ENCODE measurements at regions not wholly inside any gene's neighbourhood (a gene's known extent, or its start where the extent isn't known, plus 50 kb on each side); places are given as distances from the start of the nearest gene placed in this dataset.

DNA sequence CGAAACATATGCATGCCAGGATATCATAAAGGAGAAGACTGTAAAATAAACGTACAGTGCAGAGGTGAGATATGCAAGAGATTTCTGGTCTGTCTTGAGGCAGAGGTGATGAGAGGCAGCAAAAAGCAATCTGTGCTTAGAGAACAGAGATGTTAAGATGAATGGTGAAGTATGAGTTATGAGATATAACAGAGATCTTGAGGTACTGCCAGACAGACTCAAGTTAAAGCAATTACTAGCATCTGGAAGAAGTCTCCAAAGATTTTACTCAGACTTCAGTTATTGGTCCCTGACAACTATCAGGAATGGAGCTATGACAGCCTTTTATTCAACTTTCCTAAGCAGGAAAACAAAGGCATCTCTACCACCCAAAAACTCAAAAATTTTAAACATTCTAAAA is 122.8 kb upstream of the DST start:
- in situ Hi-C loops (cut with MboI; ENCODE audit: low pct_unique_long_range_greater_than_20kb, low sequenced_read_pairs, unreplicated experiment), result loop anchor here (10.0 kb wide), 1 partner anchor 79 kb away; no protein-coding TSS in a partner anchor
- DNase-seq (ENCODE audit: low spot score), result no peak
- TF ChIP-seq, protein P1, sequence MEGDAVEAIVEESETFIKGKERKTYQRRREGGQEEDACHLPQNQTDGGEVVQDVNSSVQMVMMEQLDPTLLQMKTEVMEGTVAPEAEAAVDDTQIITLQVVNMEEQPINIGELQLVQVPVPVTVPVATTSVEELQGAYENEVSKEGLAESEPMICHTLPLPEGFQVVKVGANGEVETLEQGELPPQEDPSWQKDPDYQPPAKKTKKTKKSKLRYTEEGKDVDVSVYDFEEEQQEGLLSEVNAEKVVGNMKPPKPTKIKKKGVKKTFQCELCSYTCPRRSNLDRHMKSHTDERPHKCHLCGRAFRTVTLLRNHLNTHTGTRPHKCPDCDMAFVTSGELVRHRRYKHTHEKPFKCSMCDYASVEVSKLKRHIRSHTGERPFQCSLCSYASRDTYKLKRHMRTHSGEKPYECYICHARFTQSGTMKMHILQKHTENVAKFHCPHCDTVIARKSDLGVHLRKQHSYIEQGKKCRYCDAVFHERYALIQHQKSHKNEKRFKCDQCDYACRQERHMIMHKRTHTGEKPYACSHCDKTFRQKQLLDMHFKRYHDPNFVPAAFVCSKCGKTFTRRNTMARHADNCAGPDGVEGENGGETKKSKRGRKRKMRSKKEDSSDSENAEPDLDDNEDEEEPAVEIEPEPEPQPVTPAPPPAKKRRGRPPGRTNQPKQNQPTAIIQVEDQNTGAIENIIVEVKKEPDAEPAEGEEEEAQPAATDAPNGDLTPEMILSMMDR (IDR thresholded peaks at IDR 0.05; ENCODE audit: extremely low read depth, insufficient read depth, missing control alignments), result no peak

DNA sequence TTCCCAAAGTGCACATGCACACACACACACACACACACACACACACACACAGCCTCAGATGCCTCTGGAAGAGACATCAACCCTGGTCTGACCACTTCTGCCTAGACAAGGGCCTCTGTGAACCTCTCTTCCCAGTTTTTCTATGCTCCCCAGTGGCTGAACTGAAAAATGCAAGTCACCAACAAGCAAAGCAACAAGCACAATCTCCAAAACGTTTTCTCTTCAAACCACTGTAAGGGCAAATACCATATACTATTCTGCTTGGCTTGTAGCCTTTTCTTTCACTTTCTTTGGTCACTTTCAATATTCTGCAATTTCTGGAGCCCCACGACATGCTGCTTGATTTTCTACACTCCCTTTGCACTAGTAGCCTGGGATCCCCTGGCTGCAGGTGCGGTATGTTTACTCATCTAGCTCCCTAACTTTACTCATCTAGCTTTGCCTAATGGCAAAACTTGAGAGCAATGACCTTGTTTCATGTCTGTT is 121.4 kb upstream of the DST start:
- TF ChIP-seq, protein P1 (IDR thresholded peaks at IDR 0.05; ENCODE audit: extremely low read depth, insufficient read depth, missing control alignments), result peak; percentile 38
- in situ Hi-C loops (cut with MboI; ENCODE audit: low pct_unique_long_range_greater_than_20kb, low sequenced_read_pairs, unreplicated experiment), result loop anchor here (10.0 kb wide), 1 partner anchor 81 kb away; no protein-coding TSS in a partner anchor
- peak; percentile 34 for DNase-seq (ENCODE audit: low spot score)

DNA sequence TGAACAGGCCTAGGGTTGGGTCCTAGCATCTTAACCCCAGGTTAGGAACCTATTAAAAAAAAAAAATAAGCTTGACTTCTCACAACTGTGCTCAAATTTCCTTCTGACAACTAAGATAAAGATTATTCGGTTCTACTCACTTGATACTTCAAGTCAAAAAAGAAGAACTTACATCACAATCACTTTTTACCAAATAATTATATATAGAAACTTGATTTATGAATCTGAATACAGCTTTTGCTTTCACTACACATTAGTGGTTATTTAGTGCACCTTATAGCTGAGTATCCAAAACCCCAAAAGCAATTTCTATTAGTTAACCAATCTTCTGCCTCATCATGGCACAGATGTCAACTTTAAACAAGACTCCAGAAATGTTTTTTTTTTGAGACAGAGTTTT is 119.0 kb upstream of the DST start:
- no peak for DNase-seq (ENCODE audit: low spot score)
- in situ Hi-C loops (cut with MboI; ENCODE audit: low pct_unique_long_range_greater_than_20kb, low sequenced_read_pairs, unreplicated experiment), result loop anchor here (10.0 kb wide), 1 partner anchor 83 kb away; no protein-coding TSS in a partner anchor
- TF ChIP-seq, protein P1 (IDR thresholded peaks at IDR 0.05; ENCODE audit: extremely low read depth, insufficient read depth, missing control alignments), result no peak

DNA sequence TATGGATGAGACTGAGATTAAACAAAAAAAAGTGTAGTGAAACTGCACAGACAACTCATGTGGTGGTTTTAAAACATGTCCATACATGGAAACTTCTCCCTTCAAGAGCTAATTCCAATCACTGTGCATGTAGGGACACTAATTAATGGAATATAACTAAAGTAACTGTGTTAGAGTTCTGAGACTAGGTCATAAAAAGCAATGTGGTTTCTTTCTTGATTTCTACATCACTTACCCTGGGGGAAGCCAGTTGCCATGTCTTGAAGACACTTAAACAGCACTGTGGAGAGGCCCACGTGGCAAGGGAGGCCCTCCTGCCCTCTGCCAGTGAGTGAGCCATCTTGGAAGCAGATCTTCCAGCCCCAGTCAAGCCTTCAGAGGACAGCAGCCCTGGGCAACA is 118.2 kb upstream of the DST start:
- no peak for DNase-seq (ENCODE audit: low spot score)
- in situ Hi-C loops (cut with MboI; ENCODE audit: low pct_unique_long_range_greater_than_20kb, low sequenced_read_pairs, unreplicated experiment), result loop anchor here (10.0 kb wide), 1 partner anchor 84 kb away; no protein-coding TSS in a partner anchor
- TF ChIP-seq, protein P1 (IDR thresholded peaks at IDR 0.05; ENCODE audit: extremely low read depth, insufficient read depth, missing control alignments), result no peak

DNA sequence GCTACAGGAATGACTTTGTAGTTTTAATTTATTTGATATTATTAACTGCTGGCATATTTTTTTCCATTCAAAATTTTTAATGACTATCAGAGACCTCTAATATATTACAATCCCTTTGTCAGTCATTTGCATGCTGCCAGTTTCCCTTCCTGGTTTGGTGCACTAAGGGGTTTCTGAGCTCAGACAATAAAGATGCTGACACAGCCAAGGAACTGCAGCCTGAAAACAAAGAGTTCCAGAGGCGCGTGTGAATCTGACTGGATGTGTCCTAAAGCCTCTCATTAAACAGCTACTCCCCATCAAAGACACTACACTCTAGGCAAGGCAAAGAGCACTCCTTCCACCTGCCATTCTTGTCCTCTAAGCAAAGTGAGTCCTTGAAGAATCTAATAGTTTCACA is 116.8 kb upstream of the DST start:
- TF ChIP-seq, protein P1 (IDR thresholded peaks at IDR 0.05; ENCODE audit: extremely low read depth, insufficient read depth, missing control alignments), result no peak
- in situ Hi-C loops (cut with MboI; ENCODE audit: low pct_unique_long_range_greater_than_20kb, low sequenced_read_pairs, unreplicated experiment), result no loop called here
- no peak for DNase-seq (ENCODE audit: low spot score)

DNA sequence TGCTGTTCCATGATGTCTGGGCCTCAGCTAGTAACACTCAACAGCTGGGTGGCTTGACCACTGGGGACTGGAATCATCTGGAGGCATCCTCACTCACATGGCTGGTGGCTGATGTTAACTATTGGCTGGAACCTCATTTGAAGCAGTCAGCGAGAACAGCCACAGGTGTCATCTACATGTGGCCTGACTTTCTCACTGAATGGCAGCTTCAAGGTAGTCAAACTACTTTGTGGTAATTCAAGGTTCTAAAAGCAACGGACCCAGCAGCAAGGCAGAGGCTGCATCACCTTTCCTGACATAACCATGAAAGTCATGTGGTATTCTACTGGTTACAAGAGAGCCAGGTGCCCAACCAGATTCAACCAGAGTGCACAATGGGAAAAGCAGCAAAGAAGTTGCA is 115.9 kb upstream of the DST start:
- in situ Hi-C loops (cut with MboI; ENCODE audit: low pct_unique_long_range_greater_than_20kb, low sequenced_read_pairs, unreplicated experiment), result no loop called here
- TF ChIP-seq, protein P1 (IDR thresholded peaks at IDR 0.05; ENCODE audit: extremely low read depth, insufficient read depth, missing control alignments), result no peak
- no peak for DNase-seq (ENCODE audit: low spot score)
